Mucosa of descending colon (tissue), 3 donors: ENCODE measurements at regions not wholly inside any gene's neighbourhood (a gene's known extent, or its start where the extent isn't known, plus 50 kb on each side); places are given as distances from the start of the nearest gene placed in this dataset.

ENCODE experiments used
- ATAC-seq: fragments of 200-7000 bp; cut with Tn5 transposase; one replicate; pipeline ENCODE4 v1.9.1; 2020; ENCODE audit warnings: mild to moderate bottlenecking, moderate library complexity
- DNase-seq, 3 donors: peaks; one replicate each; pipeline ENCODE4 v3.0.0-alpha.2; 2020
- H3K36me3 ChIP-seq: fragments of 200-600 bp; one replicate; pipeline ENCODE4 v1.8.0; 2021; ENCODE audit warnings: low read depth, mild to moderate bottlenecking
- H3K4me1 ChIP-seq: fragments of 200-600 bp; one replicate; pipeline ENCODE4 v1.8.0; 2021; ENCODE audit warnings: low read depth, mild to moderate bottlenecking
- H3K4me3 ChIP-seq: fragments of 200-600 bp; one replicate; pipeline ENCODE4 v1.8.0; 2021; ENCODE audit warnings: mild to moderate bottlenecking
- H3K9me3 ChIP-seq: fragments of 200-600 bp; one replicate; pipeline ENCODE4 v1.8.0; 2021; ENCODE audit warnings: mild to moderate bottlenecking
- intact Hi-C, 2 donors: fragments of 100-400 bp; cut with DNase I in 1 of 2; cut with micrococcal nuclease in 1 of 2; formaldehyde crosslinking; loops; one replicate each; pipeline versions ENCODE4 v1.11.0 to v1.11.1; 2022; cut with DNase I, micrococcal nuclease
- TF ChIP-seq, protein P1 (sequence below): fragments of 200-600 bp; IDR thresholded peaks from one replicate; pipeline ENCODE4 v1.8.0; 2022; ENCODE audit warnings: antibody characterized with exemption, mild to moderate bottlenecking
- donor health status: DM: no; HTN: no; CAD: no; lungs with moderate emphysema.
- donor health status: DM: no; HTN: no; CAD: no.
- donor health status: DM: no; HTN: yes; CAD: no.

DNA sequence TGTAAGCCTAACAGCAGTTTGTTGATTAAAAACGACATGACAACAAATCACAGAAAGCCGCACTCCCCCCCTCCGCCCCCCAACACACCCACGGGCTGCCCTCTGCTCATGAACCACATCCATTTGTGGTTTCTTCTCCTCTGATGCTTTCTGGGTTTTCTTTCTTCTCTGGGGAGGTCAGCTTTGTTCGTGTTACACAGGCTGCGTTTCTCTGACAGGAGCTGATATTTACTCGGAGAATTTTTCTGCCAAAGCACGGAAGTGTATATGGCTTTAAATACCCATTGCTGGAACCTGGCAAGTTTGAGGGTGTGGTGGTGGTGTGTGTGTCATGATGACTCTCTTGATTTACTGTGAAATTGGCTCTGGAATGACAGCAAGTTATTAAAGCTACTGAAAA is 883.7 kb upstream of the TMEM132C start:
- TF ChIP-seq, protein P1, sequence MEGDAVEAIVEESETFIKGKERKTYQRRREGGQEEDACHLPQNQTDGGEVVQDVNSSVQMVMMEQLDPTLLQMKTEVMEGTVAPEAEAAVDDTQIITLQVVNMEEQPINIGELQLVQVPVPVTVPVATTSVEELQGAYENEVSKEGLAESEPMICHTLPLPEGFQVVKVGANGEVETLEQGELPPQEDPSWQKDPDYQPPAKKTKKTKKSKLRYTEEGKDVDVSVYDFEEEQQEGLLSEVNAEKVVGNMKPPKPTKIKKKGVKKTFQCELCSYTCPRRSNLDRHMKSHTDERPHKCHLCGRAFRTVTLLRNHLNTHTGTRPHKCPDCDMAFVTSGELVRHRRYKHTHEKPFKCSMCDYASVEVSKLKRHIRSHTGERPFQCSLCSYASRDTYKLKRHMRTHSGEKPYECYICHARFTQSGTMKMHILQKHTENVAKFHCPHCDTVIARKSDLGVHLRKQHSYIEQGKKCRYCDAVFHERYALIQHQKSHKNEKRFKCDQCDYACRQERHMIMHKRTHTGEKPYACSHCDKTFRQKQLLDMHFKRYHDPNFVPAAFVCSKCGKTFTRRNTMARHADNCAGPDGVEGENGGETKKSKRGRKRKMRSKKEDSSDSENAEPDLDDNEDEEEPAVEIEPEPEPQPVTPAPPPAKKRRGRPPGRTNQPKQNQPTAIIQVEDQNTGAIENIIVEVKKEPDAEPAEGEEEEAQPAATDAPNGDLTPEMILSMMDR: no peak
- H3K36me3 ChIP-seq: no peaks in the 10 kb centered on the region
- intact Hi-C loops: no loop called here
- no peak overlapping the region for H3K4me3 ChIP-seq
- no peak for ATAC-seq
- peaks cover 5% of the 10 kb centered on the region for H3K4me1 ChIP-seq
- H3K9me3 ChIP-seq: no peaks in the 10 kb centered on the region
- no peak for DNase-seq

- intact Hi-C loops: no loop called here
- DNase-seq (no peak), ATAC-seq (no peak)
- TF ChIP-seq, protein P1: no peak
- Histone ChIP-seq H3K4me1 (no peaks in the 10 kb centered on the region), H3K9me3 (no peaks in the 10 kb centered on the region), H3K36me3 (no peaks in the 10 kb centered on the region), H3K4me3 (no peak overlapping the region)
These were observed 880.2 kb upstream of the TMEM132C start for GRCh38 chr12:127386723-127387122.

DNA sequence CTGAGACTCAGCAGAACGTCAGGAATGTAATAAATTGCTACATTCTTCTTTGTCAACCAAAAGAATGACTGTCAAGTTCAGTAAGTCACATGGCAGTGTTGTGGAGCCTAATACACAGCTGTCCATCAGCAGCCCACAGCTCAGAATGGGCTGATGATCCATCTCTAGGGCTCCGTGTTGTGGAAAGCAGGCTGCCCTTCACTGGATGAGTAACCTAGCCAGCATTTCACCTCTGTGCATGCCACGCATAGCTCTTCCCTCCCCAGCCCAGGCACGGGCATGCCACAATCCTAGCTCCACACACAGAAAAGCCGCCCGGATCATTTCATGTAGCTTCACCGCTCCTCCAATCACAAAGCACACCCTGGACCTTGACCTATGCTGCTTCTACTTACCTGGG is 878.0 kb upstream of the TMEM132C start:
- intact Hi-C loops: no loop called here
- Histone ChIP-seq H3K36me3 (no peaks in the 10 kb centered on the region), H3K9me3 (no peaks in the 10 kb centered on the region), H3K4me1 (no peaks in the 10 kb centered on the region), H3K4me3 (no peak overlapping the region)
- DNase-seq: no peak
- no peak for ATAC-seq
- TF ChIP-seq, protein P1: no peak

GRCh38 chr12:127389923-127390322 is 877.0 kb upstream of the TMEM132C start:
- Histone ChIP-seq H3K9me3 (no peaks in the 10 kb centered on the region), H3K36me3 (no peaks in the 10 kb centered on the region), H3K4me1 (no peaks in the 10 kb centered on the region), H3K4me3 (no peak overlapping the region)
- intact Hi-C loops: no loop called here
- TF ChIP-seq, protein P1: no peak
- DNase-seq: no peak
- ATAC-seq: no peak

DNA sequence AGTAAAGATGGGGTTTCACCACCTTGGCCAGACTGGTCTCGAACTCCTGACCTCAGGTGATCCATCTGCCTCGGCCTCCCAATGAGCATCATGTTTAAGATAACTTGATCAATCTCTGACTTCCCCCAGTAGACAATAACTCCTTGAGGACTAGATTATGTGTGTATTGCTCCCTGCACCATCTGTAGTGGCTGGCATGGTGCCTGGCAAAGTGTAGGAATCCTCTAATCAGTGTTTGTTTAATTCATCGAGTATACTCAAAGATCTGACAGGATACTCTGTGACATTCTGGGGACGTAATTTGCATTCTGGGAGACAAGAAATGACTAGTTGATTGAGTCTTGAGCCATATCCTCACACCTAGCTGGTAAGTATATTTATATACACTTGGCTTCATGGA is 873.5 kb upstream of the TMEM132C start:
- TF ChIP-seq, protein P1: no peak
- intact Hi-C loops: no loop called here

GRCh38 chr12:127393896-127394295 is 873.1 kb upstream of the TMEM132C start:
- no peaks in the 10 kb centered on the region for H3K36me3 ChIP-seq
- ATAC-seq: no peak
- H3K4me1 ChIP-seq: no peaks in the 10 kb centered on the region
- no peaks in the 10 kb centered on the region for H3K9me3 ChIP-seq
- DNase-seq: no peak
- intact Hi-C loops: no loop called here
- no peak overlapping the region for H3K4me3 ChIP-seq
- TF ChIP-seq, protein P1: no peak

More for the DNA sequence above, 873.5 kb upstream of the TMEM132C start:
- no peaks in the 10 kb centered on the region for H3K4me1 ChIP-seq
- no peak overlapping the region for H3K4me3 ChIP-seq
- DNase-seq (no peak), ATAC-seq (no peak)
- H3K9me3 ChIP-seq: no peaks in the 10 kb centered on the region
- H3K36me3 ChIP-seq: no peaks in the 10 kb centered on the region
